GM21737 (cell line): ENCODE measurements at regions not wholly inside any gene's neighbourhood (a gene's known extent, or its start where the extent isn't known, plus 50 kb on each side); places are given as distances from the start of the nearest gene placed in this dataset.

Source experiments
- ATAC-seq: cut with Tn5 transposase; IDR thresholded peaks from one replicate; pipeline ENCODE4 v1.9.1; 2021; ENCODE audit warnings: mild to moderate bottlenecking, moderate library complexity; ENCODE audit not compliant: unreplicated experiment

GRCh38 chr5:124692950-124693349, 53.5 kb downstream of the ZNF608 start:
- ATAC-seq: no peak

DNA sequence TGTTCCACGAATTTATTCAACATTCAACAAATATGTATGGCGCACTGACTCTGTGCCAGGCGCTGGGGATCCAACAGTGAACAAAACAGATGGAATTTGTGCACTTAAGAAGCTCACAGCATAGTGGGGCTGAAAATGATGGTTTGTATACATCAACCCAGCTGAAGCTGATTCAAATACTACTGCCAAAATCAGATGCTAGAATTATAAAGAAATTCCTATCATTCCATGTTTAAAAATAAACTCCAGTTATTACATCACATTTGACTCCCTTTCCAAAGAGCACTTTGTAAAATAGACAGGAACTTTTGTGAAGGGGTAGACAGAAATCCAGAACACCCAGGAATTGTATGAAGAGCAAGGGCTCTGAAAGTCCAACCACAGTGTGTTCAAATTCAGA, 54.1 kb downstream of the ZNF608 start:
- ATAC-seq: no peak

DNA sequence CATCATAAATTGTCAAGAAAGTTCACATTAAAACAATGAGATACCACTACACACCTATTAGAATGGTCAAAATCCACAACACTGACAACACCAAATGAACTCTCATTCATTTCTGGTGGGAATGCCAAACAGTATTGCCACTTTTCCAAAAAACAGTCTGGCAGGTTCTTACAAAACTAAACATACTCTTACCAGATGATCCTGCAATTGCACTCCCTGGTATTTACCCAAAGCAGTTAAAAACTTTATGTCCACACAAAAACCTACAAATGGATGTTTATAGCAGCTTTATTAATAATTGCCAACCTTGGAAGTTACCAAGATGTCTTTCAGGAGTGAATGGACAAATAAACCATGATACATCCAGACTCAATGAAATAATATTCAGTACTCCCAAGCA, 56.8 kb downstream of the ZNF608 start:
- no peak for ATAC-seq

DNA sequence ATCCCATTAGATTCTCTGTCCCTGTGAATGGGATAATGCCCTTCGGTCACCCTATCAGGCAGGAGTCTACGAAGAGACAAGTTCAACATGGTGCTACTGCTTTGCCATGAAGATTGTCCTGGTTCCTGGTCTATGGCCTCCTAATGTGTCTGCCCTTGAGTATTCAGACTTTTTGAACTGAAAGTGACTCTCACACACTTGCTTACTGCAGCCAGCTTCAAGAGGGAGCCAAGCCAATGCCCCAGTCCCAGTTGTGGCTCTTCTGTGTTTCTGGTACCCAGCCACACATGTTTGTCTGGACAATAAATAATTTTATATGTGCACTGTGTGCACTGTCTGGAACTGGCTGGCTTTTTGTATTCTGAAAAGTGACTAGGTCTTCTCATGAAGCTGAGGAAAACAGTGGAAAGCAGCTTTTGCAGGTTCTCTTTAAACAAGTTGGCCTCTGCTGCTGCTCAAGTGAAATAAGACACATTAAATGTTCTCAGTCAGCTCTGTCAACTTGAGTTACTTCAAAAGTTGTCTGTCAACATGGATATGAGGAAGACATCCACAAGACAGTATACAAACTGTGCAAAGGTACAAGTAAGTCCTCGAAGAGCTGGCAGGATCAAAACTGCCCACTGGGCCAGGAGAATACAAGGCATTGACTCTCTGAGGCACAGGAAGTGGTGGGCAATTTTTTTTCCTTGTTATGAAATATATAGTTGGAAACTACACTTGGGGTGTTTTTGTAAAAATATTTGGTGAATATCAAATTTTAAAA, 60.0 kb downstream of the ZNF608 start:
- ATAC-seq: no peak

GRCh38 chr5:124685404-124685930, 61.0 kb downstream of the ZNF608 start:
- ATAC-seq: no peak

GRCh38 chr5:124683917-124684555, 62.4 kb downstream of the ZNF608 start:
- no peak for ATAC-seq

GRCh38 chr5:124679578-124680199, 66.8 kb downstream of the ZNF608 start:
- ATAC-seq: no peak

GRCh38 chr5:124678922-124679519, 67.4 kb downstream of the ZNF608 start:
- ATAC-seq: no peak

DNA sequence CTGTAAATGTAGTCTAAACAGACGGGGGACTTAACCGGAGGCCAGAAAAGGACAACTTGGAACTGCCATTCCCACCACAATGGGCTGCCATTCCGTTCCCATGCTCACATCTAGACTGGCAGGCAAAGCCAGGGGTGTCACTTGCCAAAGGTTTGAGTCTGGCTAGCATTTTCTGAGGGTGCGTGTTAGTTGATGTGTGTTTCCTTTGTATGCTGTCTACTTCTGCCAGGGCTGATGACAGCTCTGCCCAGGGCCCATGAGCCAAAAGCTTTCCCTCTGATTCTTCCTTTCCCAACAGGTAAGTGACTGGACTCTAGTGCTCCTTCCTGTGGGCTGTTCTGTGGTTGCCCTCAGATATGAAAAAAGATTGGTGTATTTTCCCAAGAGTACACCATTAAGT, 68.0 kb downstream of the ZNF608 start:
- ATAC-seq: no peak

DNA sequence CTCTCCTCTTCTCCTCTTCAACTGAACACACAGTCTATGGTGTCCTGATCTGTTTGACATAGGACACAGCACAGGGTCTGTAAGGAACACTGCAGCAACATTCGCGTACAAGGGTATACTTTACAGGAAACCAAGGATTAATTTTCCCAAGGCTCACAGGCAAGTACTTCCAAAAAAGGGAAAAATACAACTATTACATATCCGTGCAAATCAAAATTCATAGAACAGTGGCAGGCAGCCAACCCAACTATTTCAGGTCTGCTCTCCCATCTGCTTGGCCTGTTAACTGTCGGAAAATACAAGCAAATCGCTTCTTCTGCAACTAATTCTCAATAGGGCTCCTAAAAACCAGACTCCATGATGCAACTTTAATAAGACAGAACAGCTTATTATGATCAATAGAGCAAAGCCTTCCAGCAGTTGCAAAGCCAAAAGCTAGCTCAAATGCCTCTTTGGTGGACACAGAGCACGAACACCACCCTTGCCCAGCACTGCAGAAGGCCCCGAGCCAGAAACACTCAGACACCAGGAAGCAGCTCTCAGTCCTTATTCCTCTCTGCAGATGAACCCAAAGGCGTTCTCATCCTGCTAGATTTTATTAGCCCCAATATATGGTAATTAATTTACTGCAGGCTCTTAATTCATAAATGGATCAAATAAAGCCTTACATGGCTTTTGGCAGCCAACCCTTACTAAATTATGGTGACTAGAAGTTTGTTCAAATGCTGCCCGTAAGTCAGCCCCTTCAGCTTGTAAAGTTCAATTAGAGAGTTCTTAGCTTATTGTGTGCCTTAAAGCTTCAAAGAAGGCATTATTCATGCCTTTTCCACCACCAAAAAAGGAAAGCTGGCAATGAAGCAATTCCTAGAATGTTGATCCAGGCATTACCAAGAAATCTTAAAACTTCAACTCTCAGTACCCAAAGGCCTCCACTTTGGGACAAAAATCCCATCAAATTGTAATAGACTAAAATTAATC, 68.8 kb downstream of the ZNF608 start:
- no peak for ATAC-seq

DNA sequence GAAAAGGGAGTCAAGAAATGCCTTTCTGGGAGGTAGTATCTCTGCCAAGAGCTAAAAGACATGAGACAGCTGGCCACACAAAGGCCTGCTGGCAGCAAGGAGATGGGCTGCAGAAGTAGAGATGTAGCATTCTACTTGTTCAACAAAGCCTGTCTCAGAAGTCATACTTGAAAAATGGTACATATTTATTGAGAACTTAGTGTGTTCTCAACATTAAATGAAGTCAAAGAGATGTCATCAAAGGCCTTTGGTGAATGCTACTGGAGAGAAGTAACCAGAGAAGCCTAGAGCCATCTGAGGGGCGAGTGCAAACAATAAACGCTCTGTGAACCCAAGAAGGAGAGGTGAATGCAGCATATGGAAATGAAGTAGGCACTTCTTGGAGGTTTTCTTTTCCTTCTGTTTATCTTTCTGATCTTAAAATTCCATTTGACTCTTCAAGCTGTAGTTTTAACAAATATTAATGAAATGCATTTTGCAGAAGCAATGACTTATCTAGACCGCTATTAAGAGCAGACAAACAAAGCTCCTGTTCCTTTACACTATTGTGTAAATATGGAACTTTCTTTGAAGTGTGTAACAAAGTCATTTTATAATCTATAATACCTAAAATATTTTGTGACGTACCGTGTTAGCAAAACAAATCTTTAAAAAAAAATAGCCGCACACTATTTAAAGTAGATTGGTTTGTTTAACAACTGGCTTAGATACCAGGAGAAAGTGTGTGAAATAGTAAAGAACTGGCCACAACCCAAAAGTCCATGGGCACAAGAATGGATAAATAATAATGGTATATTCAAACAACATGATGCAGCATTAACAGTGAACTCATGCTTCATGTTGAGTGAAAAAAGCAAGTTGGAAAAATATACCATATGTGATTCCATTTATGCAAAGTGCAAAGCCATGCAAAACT, 70.2 kb downstream of the ZNF608 start:
- ATAC-seq: no peak

DNA sequence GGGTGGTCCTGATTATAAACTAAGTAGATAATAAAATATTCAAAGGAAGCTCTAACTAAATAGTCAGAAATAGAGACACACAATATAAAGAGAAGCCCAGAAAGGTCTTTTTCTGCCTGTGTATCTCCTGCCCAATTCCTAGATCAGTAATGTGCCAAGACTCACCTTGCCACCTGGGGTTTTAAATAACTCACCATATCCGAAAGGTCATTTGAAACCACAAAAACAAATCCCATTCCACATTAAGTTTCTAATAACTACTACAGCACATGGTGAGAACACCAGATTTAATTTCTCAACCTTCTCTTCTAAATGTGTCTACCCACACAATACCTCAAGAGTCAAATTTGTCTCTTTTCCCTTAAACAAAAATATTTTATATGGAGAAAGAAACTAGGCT, 75.2 kb downstream of the ZNF608 start:
- no peak for ATAC-seq

GRCh38 chr5:124670722-124671184, 75.7 kb downstream of the ZNF608 start:
- ATAC-seq: no peak

GRCh38 chr5:124669956-124670721, 76.3 kb downstream of the ZNF608 start:
- ATAC-seq: no peak

GRCh38 chr5:124669300-124669648, 77.2 kb downstream of the ZNF608 start:
- ATAC-seq: no peak

DNA sequence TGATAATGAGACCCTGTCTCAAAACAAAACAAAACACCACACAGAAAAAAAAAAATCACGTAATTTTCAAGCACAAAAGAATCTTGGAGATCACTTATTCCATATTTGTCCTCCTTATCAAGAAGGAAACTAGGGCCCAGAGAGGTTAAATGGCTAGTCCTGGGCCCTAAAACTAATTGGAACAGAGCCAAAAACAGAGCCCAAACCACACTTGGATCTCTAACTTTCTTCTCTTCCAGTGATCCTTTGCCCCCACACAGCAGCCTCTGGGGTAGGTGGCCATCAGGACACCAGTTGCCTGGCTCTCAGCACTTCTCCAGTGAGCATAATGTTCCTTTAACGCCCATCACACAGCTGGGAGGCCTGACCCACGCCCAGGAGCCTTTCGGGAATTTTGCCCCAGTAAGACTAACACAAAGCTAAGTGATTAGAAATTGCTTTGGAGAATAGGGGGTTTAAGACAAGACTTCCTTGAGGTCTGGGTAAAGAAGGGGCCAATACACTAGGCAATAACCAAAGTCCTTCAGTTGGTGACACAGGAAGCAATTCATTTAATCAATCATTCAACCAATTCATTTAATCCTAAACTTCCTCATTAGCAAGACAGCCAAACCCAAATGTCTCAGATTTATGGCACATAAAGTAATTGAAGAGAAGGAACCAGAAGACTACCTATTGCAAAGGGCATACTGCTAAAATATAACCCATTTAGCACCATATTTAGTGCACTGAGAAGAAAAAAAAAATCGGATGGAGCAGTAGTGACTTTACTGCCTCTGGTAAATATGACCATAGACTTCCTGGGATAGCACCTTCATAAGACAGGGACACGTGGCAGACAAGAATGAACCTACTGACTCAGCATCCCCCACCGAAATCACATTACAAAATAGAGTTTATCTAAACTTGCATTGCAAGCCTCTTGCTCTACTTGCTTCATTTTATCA, 77.8 kb downstream of the ZNF608 start:
- ATAC-seq: no peak

- no peak for ATAC-seq
Measured at GRCh38 chr5:124665625-124666024, 80.8 kb downstream of the ZNF608 start.
